ENCODE measurements at regions not wholly inside any gene's neighbourhood (a gene's known extent, or its start where the extent isn't known, plus 50 kb on each side); places are given as distances from the start of the nearest gene placed in this dataset.

DNA sequence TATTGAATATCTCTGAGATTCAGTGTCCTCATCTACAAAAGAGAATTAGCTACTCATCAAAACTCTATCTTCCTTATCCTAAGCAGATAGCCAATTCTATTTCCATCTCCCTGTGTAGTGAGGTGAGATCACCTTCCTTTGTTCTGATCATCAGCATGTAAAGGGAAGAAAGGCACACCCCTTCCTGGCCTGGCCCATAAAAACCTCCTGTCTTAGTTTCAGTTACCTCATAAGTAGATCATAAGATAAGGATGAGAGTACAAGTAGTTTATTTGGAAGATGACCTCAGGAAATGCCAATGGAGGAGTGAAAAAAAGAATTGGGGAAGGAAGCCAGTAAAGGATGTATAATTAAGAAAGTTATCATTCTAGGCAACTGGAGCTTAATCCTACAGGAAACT, 114.5 kb upstream of the GADL1 start:
- DNase-seq, result no peak

GRCh38 chr3:31009881-31010280, 115.4 kb upstream of the GADL1 start:
- no peak for DNase-seq

- DNase-seq, result no peak
Measured at GRCh38 chr3:31010491-31010890, 116.0 kb upstream of the GADL1 start.

GRCh38 chr3:31011380-31011779, 116.9 kb upstream of the GADL1 start:
- peak; percentile 43 for DNase-seq

GRCh38 chr3:31013090-31013489, 118.6 kb upstream of the GADL1 start:
- no peak for DNase-seq

DNA sequence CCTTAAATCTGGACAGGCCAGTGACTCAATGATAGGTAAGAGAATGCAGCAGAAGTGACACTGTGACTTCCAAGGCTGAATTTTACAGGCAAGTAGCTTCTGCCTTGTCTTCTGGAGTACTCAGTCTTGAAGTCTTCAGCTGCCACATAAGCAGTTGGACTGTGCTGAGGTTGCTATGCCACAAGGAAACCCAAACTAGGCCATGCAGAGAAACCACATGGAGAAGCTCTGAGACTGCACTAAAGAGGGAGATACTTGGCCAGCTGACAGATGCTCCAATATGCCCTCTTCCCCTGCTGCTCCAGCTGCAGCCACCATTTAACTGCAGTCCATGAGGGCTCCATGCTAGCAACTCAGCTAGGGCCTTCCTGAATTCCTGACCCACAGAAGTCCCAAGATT, 119.4 kb upstream of the GADL1 start:
- no peak for DNase-seq

DNA sequence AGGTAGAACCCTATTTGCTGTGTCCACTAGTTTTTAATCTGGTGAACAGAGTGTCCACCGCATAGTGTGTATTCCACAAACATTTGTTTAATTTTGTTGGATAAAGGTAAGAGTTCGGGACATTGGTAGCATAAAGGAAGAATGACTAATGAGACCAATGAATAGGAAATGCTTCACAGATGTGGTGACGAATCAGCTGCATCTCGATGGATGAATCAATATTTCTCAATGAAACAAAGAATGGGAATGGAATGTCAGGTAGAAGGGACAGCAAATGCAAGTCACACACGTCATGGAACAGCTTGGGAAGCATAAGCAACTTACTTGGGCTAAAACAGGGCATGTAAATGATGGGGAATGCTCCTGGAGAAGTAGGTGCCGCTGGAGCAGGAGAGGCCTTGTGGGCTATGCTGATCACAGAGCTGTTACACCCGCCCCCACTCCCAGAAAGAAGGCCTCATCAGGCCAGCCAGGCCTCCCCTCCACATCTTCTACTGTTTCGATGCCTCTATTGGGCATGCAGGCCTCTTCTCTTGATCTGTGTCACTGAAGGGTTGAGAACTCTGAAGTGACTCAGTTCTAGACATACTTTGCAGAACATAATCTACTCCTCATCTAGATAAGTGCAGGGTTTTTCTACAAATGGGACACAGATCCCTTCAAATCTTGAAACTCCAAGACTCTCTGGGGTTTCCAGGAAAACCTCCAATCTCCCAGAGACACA, 120.0 kb upstream of the GADL1 start:
- no peak for DNase-seq

- DNase-seq, result no peak
Measured at GRCh38 chr3:31016196-31016595, 121.7 kb upstream of the GADL1 start.

DNA sequence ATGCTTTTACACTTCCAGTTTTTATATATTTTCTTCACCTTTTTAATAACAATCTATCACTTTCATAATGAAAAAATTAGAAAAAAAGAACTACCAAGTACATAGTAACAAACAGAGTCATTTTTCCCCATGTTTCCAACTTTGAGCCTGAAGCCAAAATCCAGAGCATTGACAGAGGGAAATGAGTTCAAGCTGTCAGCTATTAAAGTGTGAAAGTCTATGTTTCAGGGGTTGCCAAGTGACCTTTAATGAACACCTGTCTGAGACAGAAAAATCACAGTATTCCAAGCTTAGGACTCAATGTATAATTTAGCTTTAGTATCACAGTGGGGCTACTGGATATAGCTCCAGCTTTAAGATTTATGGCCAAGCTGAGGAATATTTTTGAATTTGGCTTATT, 128.3 kb upstream of the GADL1 start:
- DNase-seq, result no peak

DNA sequence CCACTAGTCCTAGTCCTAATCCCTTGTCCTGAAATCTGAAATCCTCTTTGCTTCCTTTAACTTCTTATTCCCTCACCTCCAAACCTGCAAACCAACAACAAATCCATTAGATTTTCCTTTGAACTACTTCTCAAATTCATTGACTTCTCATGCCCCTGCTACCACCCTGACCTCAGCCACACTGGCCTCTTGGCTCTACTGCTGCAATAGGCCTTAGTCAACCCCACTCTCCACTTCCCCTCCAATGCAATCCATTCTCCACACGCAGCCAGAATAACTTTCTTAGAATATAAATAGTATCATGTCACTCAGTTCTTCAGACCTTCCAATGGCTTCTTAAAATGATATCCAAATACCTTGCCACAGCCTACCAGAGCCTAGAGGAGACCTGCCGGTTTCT, 131.1 kb upstream of the GADL1 start:
- DNase-seq, result no peak

GRCh38 chr3:31027191-31027761, 132.8 kb upstream of the GADL1 start:
- no peak for DNase-seq

GRCh38 chr3:31027914-31028313, 133.5 kb upstream of the GADL1 start:
- no peak for DNase-seq

GRCh38 chr3:31028766-31029165, 134.3 kb upstream of the GADL1 start:
- DNase-seq, result no peak

GRCh38 chr3:31029706-31030105, 135.2 kb upstream of the GADL1 start:
- DNase-seq, result no peak

DNA sequence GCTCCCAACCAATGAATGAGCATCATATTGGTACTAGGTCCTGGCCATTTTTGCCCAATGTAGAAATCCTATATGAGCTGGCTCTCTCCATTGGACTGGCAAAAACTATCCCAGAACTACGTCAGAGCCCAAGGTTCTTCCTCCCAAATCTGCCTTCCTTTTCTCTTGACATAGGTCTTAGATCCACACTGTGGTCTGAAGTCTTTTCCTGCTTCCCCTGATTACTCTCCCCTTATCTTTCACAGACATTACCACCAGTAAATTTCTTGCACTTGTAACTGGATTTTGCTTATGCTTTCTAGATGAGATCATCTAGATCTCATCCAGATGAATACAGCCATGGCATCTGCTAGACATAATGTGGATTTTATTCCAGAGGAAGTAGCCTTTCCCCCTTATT, 141.2 kb upstream of the GADL1 start:
- no peak for DNase-seq

GRCh38 chr3:31038086-31038739, 143.8 kb upstream of the GADL1 start:
- no peak for DNase-seq

GRCh38 chr3:31039145-31039544, 144.7 kb upstream of the GADL1 start:
- peak; percentile 9 for DNase-seq

GRCh38 chr3:31041161-31041978, 146.9 kb upstream of the GADL1 start:
- no peak for DNase-seq

- no peak for DNase-seq
Measured at GRCh38 chr3:31043184-31043819, 148.8 kb upstream of the GADL1 start.

GRCh38 chr3:31047673-31048072, 153.2 kb upstream of the GADL1 start:
- no peak for DNase-seq

GRCh38 chr3:31048143-31048542, 153.7 kb upstream of the GADL1 start:
- DNase-seq, result no peak

DNA sequence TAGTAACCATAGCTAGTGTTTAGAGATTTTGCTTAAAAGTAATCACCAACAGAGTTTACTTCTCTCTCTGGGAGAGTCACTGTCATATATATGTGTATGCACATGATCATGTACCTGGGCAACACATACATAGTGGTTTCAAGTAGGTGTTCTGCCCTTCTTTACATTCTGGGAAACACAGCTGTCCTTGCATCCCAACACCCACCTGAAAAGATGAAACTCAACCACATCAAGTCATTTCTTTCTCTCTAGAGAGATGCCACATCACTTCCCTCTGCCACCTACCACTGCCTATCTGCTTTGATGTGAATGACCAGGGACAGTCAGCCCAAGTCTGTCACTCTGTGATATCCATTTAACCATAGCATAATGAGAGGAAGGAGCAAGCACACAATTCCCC, 155.8 kb upstream of the GADL1 start:
- DNase-seq, result no peak

GRCh38 chr3:31051226-31051625, 156.8 kb upstream of the GADL1 start:
- no peak for DNase-seq

Data from NCI-H510A treated with DMSO at 0.1 percent for 48 hours (cell line).